GM18868 (cell line): ENCODE measurements at regions not wholly inside any gene's neighbourhood (a gene's known extent, or its start where the extent isn't known, plus 50 kb on each side); places are given as distances from the start of the nearest gene placed in this dataset.
"Not testable (repeated sequence)": the region's sequence is repeated elsewhere in the genome, so short reads cannot be mapped to it uniquely, and the experiment has no call there.

Experiments
- ATAC-seq: cut with Tn5 transposase; IDR thresholded peaks from one replicate; pipeline ENCODE4 v1.9.1; 2021; ENCODE audit warnings: mild to moderate bottlenecking, moderate library complexity; ENCODE audit not compliant: unreplicated experiment

DNA sequence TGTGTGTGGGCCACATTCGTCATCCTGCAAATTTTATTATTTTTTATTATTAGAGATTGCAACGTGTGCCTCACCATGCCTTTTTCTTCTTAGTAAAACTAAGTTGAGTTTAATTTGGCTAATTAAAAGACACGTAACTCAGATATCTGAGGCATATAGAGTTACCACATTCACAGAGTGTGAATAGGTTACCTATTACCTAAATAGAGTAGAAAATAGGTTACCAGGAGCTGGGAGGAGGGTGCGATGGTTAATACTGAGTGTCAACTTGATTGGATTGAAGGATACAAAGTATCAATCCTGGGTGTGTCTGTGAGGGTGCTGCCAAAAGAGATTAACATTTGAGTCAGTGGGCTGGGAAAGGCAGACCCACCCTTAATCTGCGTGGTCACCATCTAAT is 116.3 kb upstream of the CARD11 start:
- ATAC-seq: not testable (repeated sequence)

DNA sequence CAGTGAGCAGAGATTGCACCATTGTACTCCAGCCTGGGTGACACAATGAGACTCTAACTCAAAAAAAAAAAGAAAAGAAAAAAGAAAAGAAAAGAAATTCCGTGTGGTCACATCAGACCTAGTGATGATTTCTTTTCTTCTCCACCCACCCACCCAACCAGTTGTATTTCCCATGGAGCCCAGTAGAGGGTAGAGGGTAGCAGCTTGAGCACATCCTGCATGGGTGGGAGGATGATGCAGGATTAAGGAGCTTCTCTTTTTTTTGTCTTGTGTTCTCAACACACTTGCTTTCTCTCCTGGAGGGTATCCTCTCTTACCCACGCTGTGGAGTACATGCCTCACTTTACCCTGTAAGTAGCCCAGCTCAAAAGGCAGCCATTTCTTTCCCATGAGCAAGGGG is 118.6 kb upstream of the CARD11 start:
- ATAC-seq: no peak

DNA sequence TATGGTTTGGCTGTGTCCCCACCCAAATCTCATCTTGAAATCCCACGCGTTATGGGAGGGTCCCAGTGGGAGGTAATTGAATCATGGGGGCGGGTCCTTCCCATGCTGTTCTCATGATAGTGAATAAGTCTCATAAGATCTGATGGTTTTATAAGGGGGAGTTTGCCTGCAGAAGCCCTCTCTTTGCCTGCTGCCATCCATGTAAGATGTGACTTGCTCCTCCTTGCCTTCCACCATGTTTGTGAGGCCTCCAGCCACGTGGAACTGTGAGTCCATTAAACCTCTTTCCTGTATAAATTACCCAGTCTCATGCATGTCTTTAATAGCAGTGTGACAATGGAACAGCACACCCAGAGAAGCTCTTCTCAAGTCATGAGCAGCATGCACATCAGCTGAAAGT is 119.1 kb upstream of the CARD11 start:
- ATAC-seq: not testable (repeated sequence)

DNA sequence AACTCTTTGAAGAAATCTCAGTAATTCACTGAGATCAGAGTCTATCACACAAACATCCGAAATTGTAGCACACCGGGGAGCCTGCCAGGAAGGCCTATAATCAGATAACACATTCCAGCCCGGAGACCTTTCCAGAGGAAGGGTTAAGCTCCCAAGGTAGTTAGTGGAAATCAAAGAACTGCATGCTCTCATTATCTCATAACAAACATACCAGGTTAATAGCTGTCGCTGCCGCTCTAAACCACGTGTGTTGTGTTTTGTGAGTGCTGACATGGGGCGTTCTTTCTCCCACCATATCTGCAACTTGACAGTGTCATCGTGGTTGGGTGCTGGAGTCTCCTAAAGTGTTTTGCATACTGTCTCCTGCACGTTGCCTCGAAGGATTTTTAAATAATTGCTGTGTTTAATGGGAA is 120.7 kb upstream of the CARD11 start:
- ATAC-seq: no peak

DNA sequence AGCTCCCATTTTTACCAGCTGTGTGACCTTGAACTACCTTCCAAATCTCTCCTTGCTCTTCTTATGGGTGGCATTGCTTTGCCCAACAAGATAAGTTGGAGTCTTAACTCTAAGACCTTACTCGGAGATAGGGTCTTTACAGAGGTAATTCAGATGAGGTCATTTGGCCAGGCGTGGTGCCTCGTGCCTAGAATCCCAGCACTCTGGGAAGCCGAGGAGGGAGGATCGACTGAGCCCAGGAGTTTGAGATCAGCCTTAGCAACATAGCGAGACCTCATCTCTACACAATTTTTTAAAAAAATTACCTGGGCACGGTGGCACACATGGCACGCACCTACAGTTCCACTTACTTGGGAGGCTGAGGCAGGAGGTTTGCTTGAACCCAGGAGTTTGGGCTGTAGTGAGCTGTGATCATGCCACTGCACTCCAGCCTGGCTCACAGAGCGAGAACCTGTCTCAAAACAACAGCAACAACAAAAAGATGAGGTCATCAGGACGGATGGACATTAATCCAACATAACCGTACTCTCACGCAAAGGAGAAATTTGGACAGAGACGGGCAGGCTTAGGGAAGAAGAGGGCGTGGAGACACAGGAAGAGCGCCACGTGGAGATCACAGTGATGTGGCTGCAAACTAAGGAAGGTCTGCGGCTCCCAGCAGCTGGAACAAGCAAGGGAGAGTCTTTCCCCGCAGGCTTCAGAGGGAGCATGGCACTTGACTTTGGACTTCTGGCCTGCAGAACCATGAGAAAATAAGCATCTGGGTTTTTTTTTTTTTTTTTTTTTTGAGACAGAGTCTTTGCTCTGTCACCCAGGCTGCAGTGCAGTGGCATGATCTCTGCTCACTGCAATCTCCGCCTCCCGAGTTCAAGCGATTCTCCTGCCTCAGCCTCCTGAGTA is 122.3 kb upstream of the CARD11 start:
- no peak for ATAC-seq

DNA sequence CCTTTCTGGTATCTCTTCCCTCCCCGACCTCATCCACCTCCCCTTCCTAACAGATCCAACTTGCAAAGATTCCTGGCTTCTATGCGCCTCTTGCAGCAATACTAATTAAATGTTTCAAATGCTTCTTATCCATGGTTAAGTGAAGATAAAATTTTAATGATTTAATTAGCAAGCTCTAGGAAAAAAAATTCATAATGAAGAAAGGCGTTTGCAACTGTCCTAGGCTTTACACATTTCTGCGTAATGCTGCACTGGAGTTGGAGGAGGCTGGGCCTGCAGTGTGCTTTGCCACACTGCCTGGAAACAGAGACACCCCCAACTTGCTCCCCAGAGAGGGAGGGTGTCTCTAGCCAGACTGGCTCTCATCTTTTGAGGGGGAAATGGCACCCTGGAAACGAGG is 123.9 kb upstream of the CARD11 start:
- no peak for ATAC-seq

DNA sequence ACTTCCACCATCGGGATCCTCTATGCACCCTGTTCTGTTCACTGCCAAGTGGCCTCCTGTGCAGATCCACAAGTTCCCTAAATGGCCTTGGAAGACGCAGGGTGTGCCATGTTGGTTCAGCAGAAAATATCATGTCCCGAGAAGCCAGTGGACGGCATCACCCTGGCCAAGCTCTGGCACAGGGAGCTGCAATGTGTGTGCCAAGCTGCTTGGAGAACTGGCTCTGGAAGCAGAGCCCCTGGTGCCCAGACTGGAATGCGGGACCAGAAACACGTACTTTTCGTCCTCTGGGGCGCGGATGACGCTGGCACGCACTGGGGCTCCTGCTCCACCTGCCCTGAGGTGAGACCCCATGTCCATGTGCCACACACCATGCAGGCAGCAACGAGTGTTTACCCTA is 124.7 kb upstream of the CARD11 start:
- ATAC-seq: no peak

DNA sequence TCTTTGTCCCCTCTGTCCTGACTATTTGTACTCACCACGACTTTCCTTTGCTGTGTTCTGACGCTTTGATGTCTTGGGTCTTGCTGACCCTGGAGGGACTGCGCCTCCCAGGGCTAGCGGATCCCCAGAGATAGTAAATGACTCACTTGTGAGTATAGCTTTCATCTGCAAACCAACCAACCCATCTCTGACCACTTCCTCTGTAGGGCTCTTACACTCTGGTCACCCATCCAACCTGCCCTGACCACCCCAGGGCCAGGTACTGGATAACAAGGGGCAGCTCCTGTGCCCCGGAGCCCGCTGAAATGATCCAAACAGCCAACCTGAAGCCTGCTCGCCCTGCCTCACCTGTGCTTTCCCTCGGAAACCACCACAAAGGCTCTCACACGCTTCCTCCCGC is 125.2 kb upstream of the CARD11 start:
- no peak for ATAC-seq

DNA sequence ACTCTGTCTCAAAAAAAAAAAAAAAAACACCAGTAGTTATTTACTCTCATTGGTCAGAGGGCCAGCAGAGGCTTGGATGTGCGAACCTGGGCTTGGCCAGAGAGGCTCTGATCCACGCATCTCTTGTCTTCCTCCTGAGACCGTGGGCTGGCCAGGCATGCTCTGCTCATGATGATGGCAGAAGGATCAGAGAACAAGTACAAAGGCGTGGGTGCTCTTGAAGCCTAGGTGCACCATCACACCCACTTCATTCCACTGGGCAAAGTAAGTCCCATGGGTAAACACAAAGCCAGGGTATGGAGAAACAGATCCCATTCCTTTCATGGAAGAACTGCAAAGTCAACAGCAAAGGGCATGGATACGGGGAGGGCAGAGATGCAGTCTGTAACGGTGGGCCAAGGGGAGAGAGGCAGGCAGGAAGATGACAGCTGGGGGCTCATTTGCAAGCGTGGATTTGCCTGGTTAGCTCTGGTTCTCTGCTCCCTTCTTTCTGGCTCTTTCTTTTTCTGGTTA is 128.2 kb upstream of the SDK1 start:
- ATAC-seq: no peak

DNA sequence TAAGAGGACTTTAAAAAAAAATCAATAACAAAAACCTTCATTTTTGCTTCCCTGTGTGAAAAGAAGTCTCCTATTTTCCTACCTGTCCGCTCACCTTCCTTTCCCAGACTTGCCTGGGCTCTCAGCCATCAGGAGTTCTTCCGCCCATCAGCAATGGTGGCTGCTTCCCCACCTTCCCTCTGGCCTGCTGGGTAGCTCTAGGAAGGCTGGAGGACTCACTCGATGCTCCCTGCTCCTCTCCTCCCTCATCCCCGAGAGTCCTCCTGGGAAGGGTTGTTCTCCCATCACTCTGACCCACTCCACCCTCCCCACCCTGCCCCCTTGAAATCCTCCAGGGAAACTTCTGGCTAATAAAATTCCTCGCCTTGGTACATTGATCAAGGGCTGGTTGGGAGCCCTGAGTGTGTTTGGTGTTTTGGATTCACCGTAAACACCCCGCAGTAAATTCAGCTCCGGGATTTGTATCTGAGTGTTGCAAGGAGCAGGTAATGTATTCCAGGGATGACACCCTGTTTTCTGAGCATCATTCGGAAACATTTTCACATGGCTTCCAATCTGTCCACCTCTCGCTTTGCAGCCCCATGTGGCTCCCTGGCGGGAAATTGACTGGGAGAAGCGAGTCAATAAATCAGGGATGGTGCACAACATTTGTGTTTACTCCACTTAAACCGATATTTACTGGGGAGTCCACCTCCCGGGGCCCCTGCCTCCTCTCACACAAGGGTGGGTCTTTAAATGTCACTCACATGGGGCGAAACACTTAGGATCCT is 126.4 kb upstream of the SDK1 start:
- no peak for ATAC-seq

DNA sequence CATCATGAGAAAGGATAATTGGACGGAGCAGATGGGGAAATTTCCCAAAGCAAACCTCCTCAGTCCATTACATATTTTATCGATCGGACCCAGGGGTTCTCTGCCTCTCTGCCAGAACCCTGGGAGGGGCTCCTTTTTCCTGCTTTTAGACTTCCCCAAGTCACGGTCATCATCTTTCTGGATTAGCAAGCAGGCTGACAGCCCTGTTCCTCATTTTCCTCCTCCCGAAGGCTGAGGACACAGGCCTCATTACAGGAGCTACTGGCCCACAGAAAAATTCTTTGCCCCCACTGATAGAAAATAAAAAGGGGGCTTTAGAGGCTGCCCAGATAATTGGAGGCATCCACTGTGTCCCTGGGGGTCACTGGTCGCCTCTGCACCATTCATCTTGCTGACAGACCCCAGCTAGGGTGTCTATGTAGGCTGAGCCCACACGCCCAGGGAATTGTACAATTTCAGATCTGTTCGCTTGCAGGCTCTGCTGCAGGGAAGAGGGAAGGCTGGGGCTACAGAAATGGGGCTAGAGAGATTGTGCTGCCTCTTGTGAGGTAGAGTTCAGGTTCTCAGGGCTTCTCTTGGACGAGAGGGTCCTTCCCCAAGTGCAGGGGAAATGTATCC is 125.7 kb upstream of the SDK1 start:
- ATAC-seq: no peak

DNA sequence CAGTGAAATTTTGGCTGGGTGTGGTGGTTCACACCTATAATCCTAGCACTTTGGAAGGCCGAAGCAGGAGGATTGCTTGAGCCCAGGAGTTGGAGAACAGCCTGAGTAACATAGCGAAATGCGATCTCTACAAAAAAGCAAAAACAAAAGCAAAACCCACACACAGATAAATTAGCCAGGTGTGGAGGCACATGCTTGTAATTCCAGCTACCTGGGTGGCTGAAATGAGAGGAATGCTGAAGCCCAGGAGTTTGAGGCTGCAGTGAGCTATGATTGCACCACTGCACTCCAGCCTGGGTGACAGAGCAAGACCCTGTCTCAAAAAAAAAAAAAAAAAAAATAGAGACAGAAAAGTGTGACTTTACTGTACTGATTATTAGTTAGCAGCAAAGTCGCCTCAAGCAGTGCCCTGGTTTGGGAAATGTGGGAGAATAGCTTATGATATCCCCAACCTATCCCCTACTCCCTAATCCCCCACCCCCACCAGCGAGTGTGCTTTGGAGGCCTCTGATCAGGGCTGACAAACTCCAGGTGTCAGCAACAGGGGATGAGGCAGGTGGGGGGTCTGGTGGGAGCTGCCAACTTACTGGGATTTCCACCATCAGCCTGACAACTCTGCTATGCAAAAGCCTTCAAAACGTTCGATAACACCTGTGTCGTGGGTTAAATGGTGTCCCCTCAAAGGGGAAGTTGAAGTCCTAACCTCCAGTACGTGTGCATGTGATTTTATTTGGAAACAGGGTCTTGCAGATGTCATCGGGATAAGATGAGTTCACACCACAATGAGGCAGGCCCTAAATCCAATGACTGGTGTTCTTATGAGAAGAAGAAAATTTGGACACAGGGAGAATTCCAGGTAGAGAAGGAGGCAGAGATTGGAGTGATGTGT is 124.7 kb upstream of the SDK1 start:
- no peak for ATAC-seq

DNA sequence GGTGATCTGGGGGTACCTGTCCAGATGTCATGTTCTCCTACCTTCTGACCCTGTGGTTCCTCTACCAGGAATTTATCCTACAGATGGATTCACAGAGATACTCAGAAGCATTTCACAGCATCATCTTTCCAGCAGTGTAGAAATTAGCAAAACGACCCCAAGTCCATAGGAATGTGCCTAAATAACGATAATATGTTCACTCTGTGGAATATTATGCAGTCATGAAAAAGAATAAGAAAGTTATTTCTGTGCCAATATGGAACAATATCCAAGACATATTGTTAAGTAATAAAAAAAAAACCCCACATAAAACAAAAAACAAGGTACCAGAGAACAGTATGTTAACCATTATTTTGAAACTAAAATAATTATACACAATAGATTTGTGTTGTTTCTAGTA is 123.8 kb upstream of the SDK1 start:
- no peak for ATAC-seq

DNA sequence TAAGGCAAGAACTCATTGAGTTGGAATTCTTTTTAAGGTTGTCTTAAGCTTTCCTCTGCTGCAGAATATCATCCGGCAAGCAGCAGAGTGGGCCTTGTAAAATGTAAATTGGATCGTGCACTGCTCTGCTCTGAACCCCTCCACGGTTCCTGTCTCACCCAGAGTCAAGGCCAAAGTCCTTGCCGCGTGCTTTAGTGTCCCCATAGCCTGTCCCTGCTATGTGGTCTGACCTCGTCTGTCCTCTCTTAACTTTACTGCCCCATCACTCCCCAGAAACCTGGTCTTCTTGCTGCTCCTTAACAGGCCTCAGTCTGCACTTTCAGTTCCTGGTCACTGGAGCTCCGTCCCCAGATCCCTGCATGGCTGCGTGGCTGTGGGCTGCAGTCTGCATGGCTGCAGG is 121.6 kb upstream of the SDK1 start:
- no peak for ATAC-seq

DNA sequence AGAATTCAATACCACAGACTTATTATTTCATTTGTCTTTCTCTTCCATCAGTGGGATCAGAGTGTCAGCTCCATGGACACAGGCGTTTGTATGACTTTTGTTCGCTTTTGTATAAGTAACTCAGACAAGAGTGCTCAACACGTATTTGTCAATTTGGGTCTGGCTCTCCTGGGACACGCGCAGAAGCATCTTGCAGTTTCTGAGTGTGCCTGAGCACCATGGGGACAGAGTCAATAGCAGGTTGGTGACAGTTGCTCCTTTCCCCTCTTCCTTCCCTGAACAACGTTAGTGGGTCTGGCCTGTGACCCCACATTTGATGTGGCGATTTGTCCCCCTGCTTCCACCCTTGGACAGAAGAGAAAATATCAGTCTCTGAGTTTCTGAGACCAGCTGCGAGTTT is 120.4 kb upstream of the SDK1 start:
- ATAC-seq: no peak

DNA sequence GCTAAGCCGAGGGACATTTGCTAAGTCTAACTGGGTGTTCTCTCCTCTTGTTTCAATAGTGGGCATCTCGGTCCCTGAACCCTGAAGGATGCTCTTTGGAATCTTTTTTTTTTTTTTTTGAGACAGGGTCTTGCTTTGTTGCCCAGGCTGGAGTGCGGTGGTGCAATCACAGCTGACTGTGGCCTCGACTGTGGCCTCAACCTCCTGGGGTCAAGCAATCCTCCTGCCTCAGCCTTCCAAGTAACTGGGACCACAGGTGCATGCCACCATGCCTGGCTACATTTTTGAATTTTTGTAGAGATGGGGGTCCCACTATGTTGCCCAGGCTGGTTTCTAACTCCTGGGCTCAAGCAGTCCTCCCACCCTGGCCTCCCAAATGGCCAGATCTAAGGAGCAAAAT is 119.0 kb upstream of the SDK1 start:
- not testable (repeated sequence) for ATAC-seq

DNA sequence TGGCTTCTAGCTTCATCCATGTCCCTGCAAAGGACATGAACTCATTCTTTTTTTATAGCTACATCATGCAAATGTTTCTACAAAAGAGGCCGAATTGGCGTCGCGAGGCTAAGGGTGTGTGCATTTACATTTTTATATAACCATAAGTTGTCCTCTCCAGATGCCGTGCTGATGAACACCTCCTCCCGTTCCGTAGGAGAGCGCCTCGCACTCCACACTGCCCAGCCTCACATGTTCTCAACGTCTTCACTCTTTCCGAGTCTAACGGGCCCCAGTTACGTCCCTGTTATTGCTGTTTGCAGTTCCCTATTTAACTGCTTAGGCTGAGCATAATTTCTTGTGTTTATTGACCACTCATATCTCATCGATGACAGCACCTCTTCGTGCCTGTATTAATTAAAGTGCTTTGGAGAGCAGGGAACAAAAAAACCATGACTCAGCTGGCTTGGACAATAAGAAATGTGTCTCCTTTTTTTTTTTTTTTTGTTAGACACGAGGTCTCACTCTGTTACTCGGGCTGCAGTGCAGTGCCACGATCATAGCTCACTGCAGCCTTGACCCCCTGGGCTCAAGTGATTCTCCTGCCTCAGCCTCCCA is 113.5 kb upstream of the SDK1 start:
- no peak for ATAC-seq

DNA sequence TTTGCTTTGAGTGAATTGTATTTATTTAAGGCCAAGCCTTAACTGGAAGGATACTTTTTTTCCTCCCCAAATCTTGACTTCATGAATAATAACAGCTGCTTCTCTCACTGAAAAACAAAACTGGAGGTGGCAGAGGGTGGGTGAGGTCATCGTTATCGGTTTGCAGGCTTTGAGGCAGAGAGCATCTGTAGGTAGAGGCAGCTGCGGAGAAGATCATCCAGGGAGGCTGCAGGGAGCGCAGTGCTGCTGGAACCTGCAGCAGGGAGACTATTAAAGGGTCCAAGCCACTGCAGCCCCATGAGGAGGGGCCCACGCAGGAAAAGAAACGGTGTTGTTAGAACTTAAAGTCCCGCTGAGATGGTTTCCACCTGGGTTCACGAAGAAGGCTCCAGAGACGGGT is 112.1 kb upstream of the SDK1 start:
- no peak for ATAC-seq

DNA sequence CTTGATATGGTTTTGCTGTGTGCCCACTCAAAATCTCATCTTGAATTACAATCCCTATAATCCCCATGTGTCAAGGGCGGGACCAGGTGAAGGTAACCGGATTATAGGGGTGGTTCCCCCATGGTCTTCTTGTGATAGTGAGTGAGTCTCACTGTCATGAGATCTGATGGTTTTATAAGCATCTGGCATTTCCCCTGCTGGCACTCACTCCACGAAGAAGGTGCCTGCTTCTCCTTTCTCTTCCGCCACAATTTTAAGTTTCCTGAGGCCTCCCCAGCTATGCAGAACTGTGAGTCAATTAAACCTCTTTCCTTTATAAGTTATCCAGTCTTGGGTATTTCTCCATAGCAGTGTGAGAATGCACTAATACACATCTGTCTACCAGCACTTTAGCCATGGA is 109.5 kb upstream of the SDK1 start:
- ATAC-seq: no peak

DNA sequence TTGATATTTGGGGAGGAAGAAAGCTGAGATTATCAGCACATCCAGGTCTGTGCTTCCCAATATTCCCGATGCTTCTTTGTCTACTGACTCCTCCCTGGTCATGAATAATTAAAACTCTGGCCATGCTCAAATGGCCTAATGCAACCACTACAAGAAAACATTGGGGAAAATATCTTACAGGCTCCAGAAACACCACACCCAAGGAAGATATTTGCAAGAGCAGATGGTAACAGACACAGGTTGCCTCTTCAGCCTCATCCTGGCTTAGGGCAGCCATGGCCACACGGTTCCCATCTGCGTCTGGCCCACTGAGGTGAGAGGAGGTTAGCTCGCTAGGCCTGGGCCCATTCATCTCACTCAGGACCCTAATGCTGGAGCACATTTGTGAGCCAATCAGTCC is 108.4 kb upstream of the SDK1 start:
- no peak for ATAC-seq
